RWPE2 (cell line): ENCODE measurements at regions not wholly inside any gene's neighbourhood (a gene's known extent, or its start where the extent isn't known, plus 50 kb on each side); places are given as distances from the start of the nearest gene placed in this dataset.

Source experiments
- ATAC-seq: fragments of 200-7000 bp; cut with Tn5 transposase; 3 replicates; pipeline ENCODE4 v1.9.1; 2021; ENCODE audit warnings: low read depth
- DNase-seq: peaks from one replicate; pipeline ENCODE4 v3.0.0-alpha.2; 2020; ENCODE audit warnings: low spot score
- H3K27ac ChIP-seq: fragments of 450-650 bp; 2 replicates; pipeline ENCODE4 v1.5.1; 2017; ENCODE audit warnings: mild to moderate bottlenecking; ENCODE audit not compliant: poor library complexity, severe bottlenecking
- H3K27me3 ChIP-seq: fragments of 250-450 bp; sonication (Bioruptor Pico); 2 replicates; pipeline ENCODE4 v1.5.1; 2021; ENCODE audit warnings: mild to moderate bottlenecking, moderate library complexity; ENCODE audit not compliant: insufficient read depth, poor library complexity, severe bottlenecking
- H3K36me3 ChIP-seq: fragments of 250-450 bp; sonication (Bioruptor Pico); 2 replicates; pipeline ENCODE4 v1.5.1; 2020; ENCODE audit warnings: low read depth, mild to moderate bottlenecking, moderate library complexity
- H3K4me1 ChIP-seq: fragments of 250-450 bp; sonication (Bioruptor Pico); 2 replicates; pipeline ENCODE4 v1.5.1; 2021; ENCODE audit warnings: mild to moderate bottlenecking, moderate library complexity; ENCODE audit not compliant: insufficient read depth, poor library complexity, severe bottlenecking
- H3K4me3 ChIP-seq: fragments of 250-450 bp; sonication (Bioruptor Pico); 2 replicates; pipeline ENCODE4 v1.5.1; 2021; ENCODE audit warnings: mild to moderate bottlenecking, moderate library complexity; ENCODE audit not compliant: severe bottlenecking
- H3K9me3 ChIP-seq: fragments of 250-450 bp; sonication (Bioruptor Pico); 2 replicates; pipeline ENCODE4 v1.5.1; 2021; ENCODE audit warnings: mild to moderate bottlenecking, moderate library complexity; ENCODE audit not compliant: severe bottlenecking
- TF ChIP-seq, protein P1 (sequence below): fragments of 450-650 bp; IDR thresholded peaks from one replicate; pipeline ENCODE4 v1.5.1; 2017; ENCODE audit warnings: mild to moderate bottlenecking, moderate library complexity; ENCODE audit not compliant: poor library complexity, severe bottlenecking

DNA sequence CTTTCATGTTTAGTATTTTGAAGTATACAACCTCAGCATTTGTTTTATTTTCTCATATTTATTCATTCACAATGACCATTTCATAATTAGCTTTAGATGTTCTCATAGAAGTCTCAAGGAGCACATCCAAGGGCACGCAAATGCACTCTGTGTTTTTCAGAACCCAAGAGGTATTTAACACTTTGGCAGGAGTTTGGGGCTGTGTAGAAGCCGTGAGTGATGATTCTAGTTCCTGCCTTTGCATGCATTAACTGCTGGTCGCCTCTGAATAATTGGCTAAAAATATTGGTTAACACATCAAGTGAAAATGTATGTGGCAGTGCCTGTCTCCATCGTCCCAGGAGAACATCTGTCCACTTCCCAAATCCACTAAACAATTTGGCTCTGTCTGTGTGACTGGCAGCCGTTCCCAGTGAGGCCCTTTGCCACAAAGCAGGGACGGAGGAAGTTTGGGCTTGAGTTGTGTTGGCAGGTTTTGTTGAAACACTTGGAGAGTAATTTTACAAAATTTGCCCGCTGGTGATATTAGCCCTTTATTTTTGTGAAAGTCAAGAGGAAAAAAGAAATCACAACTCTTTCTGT lies 730.7 kb upstream of the SLIT2 start:
- H3K27ac ChIP-seq, result no peak overlapping the region
- ATAC-seq (no peak), DNase-seq (no peak)
- H3K9me3 ChIP-seq, result no peaks in the 10 kb centered on the region
- H3K4me1 ChIP-seq, result no peaks in the 10 kb centered on the region
- H3K27me3 ChIP-seq, result no peaks in the 10 kb centered on the region
- H3K36me3 ChIP-seq, result no peaks in the 10 kb centered on the region
- TF ChIP-seq, protein P1, sequence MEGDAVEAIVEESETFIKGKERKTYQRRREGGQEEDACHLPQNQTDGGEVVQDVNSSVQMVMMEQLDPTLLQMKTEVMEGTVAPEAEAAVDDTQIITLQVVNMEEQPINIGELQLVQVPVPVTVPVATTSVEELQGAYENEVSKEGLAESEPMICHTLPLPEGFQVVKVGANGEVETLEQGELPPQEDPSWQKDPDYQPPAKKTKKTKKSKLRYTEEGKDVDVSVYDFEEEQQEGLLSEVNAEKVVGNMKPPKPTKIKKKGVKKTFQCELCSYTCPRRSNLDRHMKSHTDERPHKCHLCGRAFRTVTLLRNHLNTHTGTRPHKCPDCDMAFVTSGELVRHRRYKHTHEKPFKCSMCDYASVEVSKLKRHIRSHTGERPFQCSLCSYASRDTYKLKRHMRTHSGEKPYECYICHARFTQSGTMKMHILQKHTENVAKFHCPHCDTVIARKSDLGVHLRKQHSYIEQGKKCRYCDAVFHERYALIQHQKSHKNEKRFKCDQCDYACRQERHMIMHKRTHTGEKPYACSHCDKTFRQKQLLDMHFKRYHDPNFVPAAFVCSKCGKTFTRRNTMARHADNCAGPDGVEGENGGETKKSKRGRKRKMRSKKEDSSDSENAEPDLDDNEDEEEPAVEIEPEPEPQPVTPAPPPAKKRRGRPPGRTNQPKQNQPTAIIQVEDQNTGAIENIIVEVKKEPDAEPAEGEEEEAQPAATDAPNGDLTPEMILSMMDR, result no peak
- no peak overlapping the region for H3K4me3 ChIP-seq

DNA sequence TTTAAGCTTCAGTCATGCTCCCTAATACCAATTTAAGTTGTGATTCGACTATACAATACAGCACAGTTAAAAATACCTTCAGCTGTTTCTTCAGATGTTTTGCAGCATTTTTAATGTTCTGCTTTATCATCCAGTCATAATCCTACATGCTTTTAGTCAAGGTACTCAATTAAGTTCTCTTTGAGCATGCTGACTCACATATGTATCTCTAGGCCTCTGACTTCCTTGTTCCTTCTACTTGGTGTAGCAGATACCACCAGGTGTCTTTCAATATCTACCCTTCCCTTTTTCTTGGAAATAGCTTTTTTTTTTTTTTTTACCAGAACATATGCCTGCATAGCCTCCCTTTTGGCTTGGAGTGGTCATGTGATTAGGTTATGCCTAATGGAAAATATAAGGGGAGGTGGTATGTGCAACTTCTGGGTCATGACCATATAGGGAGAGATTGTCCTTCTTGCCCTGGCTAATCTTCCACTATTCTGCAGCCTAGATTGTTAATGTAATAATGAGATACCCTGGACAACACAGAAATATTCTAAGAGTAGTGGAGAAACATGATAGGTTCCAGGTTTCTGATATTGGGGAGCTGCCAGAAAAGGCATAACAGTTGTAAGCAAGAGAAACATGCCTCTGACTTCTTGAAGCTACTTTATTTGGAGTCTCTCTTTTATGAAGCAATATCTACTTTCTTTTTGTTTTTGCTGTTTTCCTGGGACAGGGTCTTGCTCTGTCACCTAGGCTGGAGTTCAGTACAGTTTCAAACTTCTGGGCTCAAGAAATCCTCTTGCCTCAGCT lies 737.2 kb upstream of the SLIT2 start:
- no peak for ATAC-seq
- Histone ChIP-seq H3K27ac (no peak overlapping the region), H3K4me1 (no peaks in the 10 kb centered on the region), H3K4me3 (no peak overlapping the region), H3K27me3 (no peaks in the 10 kb centered on the region), H3K9me3 (no peaks in the 10 kb centered on the region), H3K36me3 (no peaks in the 10 kb centered on the region)
- DNase-seq, result no peak
- TF ChIP-seq, protein P1, result no peak

DNA sequence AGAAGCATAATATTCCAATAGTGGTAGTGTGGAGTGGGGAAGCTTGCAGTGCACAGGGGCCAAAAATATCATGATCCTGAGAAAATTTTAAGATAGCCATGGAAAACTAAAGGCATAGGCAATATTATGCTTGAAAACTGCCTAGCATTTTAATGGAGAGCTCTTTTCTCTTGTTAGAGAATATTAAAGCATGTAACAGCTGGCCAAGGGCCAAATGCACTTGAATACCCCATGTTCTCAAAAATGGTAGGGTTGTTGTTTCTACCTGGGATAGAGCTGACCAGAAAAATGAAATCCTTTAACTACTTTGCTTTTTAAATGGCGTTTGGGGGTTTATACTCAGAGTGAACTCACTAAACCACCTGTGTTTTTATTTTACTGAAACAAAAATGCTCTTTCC lies 739.6 kb upstream of the SLIT2 start:
- Histone ChIP-seq H3K4me3 (no peak overlapping the region), H3K4me1 (peaks cover 4% of the 10 kb centered on the region), H3K36me3 (no peaks in the 10 kb centered on the region), H3K27me3 (no peaks in the 10 kb centered on the region), H3K9me3 (no peaks in the 10 kb centered on the region), H3K27ac (no peak overlapping the region)
- ATAC-seq, result no peak
- DNase-seq, result no peak
- TF ChIP-seq, protein P1, result no peak

DNA sequence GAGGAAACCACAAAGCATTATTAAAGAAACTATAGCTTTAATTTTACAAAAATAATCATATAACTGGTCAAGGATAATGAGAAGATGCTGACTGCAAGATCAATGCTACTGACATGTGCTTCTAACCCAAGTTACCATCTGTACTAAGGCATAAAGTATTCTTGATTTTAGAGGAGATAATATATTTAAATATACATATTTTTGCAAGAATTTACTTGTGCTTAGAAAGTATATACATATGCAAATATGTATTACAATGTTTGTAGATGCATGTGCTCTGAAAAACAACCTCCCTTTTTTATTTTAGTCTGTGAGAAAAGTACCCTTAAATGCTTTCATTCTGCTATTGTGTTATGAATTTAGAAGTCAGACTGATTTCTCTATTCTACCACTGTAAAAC lies 740.7 kb upstream of the SLIT2 start:
- DNase-seq, result no peak
- Histone ChIP-seq H3K36me3 (no peaks in the 10 kb centered on the region), H3K27me3 (no peaks in the 10 kb centered on the region), H3K4me3 (no peak overlapping the region), H3K9me3 (no peaks in the 10 kb centered on the region), H3K4me1 (peaks cover 4% of the 10 kb centered on the region), H3K27ac (no peak overlapping the region)
- no peak for ATAC-seq
- TF ChIP-seq, protein P1, result no peak

DNA sequence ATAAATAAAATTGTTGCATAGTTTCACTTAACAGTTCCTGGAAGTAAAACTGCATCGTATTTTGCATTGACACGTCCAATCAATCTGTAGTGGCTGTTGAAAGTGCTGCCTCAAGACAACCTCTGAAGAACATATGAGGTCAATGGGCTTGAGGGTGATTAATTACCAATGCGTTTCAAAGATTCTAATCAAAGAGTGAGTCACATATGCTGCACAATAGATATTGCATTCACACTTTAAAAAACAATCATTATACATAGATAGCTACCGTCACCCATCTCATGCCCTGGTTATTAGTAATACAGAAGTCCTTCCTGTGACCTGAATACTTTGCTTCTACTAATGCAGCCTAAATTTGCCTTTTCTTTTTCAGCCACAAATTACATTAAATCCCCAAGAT lies 743.3 kb upstream of the SLIT2 start:
- Histone ChIP-seq H3K36me3 (no peaks in the 10 kb centered on the region), H3K4me3 (no peak overlapping the region), H3K9me3 (no peaks in the 10 kb centered on the region), H3K27ac (no peak overlapping the region), H3K4me1 (peaks cover 4% of the 10 kb centered on the region), H3K27me3 (no peaks in the 10 kb centered on the region)
- DNase-seq (no peak), ATAC-seq (peak; percentile 66)
- TF ChIP-seq, protein P1, result no peak
